AG20443 (cell line): ENCODE measurements at regions not wholly inside any gene's neighbourhood (a gene's known extent, or its start where the extent isn't known, plus 50 kb on each side); places are given as distances from the start of the nearest gene placed in this dataset.

Experiments
- DNase-seq: peaks from one replicate; pipeline ENCODE4 v3.0.0; 2012; ENCODE audit warnings: low spot score, mixed read lengths

GRCh38 chr6:129778793-129779192 is 68.8 kb upstream of the ARHGAP18 start:
- no peak for DNase-seq

DNA sequence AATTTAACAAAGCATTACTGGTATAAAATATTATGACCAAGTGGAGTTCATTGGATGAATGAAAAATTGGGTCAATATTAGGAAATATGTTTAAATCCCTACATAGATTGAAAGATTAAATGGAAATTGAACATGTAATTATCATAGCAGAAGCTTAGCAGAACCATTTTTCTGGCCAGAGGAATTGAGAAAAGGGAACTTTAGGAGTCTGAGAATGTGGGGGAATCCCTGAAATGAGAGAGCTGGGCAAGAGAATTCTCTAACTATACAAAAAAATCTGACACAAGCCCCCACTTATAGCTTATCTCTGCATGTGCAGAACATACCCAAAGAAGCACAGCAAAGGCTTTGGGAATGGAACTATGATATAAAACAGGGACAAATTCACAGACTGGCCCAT is 67.4 kb upstream of the ARHGAP18 start:
- no peak for DNase-seq

GRCh38 chr6:129776542-129777330 is 66.8 kb upstream of the ARHGAP18 start:
- DNase-seq, result no peak

DNA sequence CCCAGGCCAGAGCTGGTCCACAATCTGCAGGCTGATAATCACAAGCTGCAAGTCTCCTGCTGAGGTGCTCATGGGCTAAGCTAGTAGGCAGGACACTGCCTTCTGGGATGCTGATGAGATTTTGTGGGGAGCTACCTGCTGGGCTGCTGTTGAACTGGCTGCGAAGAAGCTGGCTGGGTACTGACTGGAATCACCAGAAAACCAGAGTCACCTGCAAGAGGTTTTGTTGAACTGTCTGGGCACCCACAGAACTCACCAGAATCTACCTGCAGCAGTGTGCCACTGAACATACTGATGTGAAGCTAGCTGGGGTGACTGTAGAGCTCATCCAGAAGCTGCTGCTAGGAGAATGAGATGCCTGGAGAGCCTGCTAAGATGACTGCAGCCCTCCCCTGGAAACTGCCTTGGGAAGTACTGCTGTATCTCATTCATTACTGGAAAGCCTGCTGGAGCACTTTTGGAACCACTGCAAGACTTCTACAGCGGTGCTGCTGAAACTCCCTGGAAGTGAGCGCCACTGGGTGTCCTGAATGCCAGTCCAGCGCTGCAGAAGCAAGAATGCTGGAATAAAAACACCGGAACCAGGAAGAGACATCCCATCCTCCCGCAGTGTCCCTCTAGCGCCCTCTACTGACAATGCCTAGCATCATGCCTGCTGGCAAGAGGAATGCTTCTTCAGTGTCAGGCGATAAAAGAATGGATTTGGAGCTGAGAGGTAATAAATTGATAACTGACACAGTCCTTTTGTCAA is 64.9 kb upstream of the ARHGAP18 start:
- DNase-seq, result peak; percentile 89

DNA sequence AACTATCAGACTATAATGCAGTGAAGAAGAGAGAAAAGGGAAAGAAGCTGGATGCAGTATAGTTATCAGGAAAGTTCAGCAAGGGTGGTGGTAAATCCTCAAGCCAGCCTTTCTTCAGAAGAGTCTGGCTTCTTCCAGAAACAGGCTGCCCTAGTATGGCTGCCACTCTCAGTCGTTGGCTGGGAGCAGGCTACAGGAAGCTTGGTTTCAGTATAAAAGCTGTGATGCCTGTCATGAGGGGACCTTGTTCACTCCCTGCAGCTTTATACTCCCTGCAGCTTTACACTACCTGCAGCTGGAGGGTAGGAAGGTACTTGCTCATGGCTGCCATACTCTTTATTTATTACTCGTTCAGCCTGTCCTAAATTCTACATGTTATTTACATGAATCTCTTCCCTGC is 63.3 kb upstream of the ARHGAP18 start:
- no peak for DNase-seq

- DNase-seq, result no peak
Observed at GRCh38 chr6:129771678-129772077, 61.7 kb upstream of the ARHGAP18 start.

GRCh38 chr6:129767776-129768485 is 58.0 kb upstream of the ARHGAP18 start:
- DNase-seq, result no peak

DNA sequence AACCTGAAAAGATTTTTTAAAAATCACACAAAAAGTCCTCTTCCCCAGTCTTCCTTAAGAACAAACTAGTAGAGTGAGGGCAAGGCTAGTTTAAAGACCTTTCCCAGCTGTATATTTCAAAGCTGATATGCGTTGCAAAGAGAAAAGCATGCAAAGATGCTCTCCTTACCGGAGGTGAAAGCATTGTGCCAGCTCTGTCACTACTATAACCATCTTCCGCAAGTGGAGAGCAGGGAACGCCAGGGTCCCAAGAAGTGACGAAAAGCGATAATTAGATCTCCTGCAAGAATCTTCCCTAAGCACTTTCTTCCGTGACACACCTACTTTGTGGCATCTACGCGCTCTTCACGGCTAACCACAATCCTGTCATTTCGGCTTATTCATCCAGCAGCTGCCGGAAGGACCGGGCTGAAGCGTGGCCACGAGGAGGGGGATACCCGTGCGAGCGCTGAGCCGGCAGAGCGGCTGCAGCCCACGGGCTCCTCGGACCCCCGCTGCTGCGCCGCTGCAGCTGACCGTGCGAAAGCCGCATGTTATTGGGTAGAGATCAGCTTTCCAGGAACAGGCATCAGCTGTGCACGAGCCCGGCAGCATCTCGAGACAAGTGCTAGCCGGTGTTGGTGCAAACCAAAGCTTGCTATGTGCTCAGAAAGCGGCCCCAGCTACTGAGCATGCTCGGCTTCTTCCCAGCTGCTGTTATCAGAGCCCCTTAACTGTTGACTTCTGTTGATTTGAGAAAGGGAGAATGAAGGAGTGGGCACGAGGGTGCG is 57.2 kb upstream of the ARHGAP18 start:
- peak; percentile 59 for DNase-seq

DNA sequence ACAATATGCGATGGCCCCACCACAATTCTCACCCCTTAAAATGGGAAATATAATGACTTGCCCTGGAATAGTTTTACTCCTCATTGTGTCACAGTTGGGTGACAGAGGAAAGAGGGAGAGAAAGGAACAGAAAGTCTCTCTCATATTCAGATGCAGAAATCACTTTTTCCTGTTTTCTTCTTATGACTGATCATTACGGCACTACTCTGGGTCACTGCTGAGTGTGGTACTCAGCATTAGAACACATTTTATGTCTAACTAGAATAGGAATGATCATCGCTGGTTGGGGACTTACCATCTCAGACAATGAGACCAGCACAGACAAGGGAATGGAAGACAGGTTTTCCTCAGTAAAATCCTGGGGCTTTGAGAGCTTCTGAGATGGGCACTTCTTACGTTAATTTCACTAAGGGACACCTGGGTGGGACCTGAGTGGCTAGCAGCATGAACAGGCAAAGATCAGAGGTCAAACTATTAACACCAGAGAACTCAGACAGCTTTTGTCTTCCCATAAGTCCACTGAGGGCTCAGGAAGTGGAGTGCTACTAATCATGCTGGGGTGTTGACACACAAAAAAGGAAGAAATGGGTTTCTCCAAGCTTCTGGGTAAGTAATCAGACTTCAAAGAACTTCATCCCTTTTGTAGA is 54.9 kb upstream of the ARHGAP18 start:
- no peak for DNase-seq

GRCh38 chr6:129759796-129760605 is 50.0 kb upstream of the ARHGAP18 start:
- DNase-seq, result no peak
